A673 (cell line): ENCODE measurements at regions not wholly inside any gene's neighbourhood (a gene's known extent, or its start where the extent isn't known, plus 50 kb on each side); places are given as distances from the start of the nearest gene placed in this dataset.

Experiments used
- EZH2 ChIP-seq: fragments of 200-600 bp; sonication (generic); IDR thresholded peaks from 2 replicates; pipeline ENCODE4 v1.6.1; 2017; ENCODE audit warnings: borderline replicate concordance, low read depth, mild to moderate bottlenecking, mixed read lengths, antibody characterized with exemption, low read length; ENCODE audit not compliant: poor library complexity, severe bottlenecking
- TF ChIP-seq, protein P1 (sequence below): fragments of 300-800, 200-600 bp; sonication (generic); conservative IDR thresholded peaks from 2 replicates; pipeline ENCODE4 v1.5.1; 2017; ENCODE audit warnings: low read depth, mild to moderate bottlenecking, antibody characterized with exemption, low read length, moderate library complexity, mixed read lengths

DNA sequence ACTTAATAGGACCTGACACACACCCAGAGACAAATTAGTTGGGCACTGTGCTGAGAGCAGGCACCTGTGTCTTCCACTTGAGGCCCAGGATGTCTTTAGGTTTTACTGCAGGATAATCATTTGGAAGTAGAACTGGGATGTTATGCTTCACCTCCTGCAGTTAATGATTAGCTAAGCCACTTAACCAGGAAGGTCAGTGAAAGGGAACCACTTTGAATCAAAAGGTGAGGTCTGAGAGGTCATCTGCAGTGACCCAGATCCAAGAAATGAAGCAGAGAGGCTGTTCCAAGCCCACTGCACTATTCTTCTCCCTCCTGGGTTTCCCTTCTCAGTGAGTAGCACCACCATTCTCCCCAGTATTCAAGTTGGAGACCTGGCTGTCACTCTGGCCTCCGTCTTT, 110.5 kb downstream of the SNX18 start:
- TF ChIP-seq EZH2 = no peak
- TF ChIP-seq, protein P1, sequence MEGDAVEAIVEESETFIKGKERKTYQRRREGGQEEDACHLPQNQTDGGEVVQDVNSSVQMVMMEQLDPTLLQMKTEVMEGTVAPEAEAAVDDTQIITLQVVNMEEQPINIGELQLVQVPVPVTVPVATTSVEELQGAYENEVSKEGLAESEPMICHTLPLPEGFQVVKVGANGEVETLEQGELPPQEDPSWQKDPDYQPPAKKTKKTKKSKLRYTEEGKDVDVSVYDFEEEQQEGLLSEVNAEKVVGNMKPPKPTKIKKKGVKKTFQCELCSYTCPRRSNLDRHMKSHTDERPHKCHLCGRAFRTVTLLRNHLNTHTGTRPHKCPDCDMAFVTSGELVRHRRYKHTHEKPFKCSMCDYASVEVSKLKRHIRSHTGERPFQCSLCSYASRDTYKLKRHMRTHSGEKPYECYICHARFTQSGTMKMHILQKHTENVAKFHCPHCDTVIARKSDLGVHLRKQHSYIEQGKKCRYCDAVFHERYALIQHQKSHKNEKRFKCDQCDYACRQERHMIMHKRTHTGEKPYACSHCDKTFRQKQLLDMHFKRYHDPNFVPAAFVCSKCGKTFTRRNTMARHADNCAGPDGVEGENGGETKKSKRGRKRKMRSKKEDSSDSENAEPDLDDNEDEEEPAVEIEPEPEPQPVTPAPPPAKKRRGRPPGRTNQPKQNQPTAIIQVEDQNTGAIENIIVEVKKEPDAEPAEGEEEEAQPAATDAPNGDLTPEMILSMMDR = no peak
